NCI-H69 (cell line): ENCODE measurements at regions not wholly inside any gene's neighbourhood (a gene's known extent, or its start where the extent isn't known, plus 50 kb on each side); places are given as distances from the start of the nearest gene placed in this dataset.
A peak's percentile ranks its signal among the peaks of the same experiment; 100 is the strongest.

Experiments
- DNase-seq: peaks from one replicate; lab custom pipeline; 2025; lab: John Stamatoyannopoulos, UW

GRCh38 chr14:83455561-83455960 lies 1921.9 kb upstream of the SEL1L start:
- DNase-seq, result no peak

- DNase-seq, result no peak
These were observed 1927.9 kb upstream of the SEL1L start for GRCh38 chr14:83461521-83461920.

DNA sequence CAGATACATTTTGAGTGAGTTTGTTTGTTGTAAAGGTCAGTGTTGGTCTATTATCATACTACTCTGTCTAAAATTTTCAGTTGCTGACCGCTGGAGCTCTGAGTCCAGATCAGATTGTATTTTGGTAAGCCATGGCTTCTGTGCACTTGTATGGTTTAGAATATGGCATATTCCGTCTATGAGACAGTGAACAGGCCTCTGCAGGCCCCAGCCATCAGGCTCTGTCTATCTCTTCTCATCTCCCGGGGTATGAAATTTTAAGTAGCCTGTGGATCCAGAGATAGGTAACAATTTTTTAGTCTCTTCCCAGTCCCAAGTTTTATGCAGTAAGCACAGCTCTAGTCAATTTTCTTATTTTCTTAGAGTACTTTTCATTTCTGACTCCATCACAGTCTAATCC lies 1929.1 kb upstream of the SEL1L start:
- DNase-seq, result no peak

GRCh38 chr14:83463500-83464098 lies 1929.9 kb upstream of the SEL1L start:
- DNase-seq, result peak; percentile 82

- DNase-seq, result peak; percentile 11
These were observed 1934.2 kb upstream of the SEL1L start for GRCh38 chr14:83467811-83468210.

- no peak for DNase-seq
These were observed 1936.8 kb upstream of the SEL1L start for GRCh38 chr14:83470466-83470865.

DNA sequence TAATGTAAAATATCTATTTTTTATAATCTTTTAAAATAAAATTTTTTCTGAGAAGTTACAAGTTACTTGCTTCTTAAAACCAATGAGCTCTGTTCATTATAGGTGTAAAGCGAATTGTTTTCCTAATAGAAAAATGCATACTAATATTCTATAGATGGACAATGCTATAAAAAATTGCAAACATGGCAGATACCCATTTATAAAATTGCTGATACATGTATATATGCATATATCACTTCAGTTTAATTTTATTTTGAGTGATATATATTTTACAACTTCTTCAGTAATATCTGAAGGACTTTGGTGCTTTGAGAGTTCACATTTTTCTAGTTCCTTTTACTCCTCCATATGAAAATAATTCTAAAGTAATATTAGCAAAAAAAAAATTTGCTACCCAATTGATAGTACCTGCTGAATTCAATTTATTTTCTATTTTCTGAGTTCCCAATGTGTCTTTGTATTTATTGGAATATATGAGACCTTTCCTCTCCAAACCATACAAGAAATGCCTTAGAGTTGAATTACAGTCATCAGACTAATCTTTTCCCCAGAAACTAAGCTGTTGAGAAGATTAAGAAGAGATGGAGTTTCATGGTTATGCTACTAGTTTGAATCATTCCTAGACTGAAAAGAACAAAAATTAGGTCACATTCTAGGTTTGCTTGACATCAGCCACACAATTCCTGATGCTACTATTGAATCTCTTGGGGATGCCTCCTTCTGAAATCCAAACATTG lies 1937.5 kb upstream of the SEL1L start:
- DNase-seq, result no peak

DNA sequence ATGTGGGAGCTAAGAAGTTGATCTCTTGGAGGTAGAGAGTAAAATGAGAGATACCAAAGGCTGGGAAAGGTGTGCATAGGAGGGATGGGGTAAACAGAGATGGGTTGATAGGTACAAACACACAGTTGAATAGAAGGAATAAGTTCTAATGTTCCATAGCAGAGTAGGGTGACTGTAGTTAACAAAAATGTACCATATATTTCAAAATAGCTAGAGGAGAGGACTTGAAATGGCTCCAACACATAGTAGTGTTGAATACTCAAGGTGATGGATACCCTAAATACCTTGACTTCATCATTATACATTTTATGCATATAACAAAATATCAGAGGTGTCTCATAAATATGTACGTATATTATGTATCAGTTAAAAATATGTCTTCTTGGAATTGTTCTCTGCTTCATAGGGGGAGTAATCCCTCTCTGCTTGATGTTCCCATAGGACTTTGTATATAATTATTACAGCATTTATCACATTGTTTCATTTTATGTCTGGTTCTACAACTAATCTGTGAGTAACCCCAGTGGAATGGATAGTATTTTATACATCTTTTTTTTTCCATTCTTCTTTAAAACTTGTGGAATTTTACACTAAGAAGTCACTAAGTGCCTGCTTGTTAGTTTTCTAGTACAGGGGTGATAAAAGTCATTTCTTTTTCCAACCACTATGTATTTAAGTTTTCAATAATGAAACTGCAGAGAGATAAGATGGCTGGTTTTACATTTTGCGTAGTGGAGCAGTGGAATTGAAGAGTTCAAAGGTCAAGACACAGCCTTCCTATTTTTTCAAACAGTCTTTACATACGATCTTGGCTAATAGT lies 1940.0 kb upstream of the SEL1L start:
- DNase-seq, result no peak

DNA sequence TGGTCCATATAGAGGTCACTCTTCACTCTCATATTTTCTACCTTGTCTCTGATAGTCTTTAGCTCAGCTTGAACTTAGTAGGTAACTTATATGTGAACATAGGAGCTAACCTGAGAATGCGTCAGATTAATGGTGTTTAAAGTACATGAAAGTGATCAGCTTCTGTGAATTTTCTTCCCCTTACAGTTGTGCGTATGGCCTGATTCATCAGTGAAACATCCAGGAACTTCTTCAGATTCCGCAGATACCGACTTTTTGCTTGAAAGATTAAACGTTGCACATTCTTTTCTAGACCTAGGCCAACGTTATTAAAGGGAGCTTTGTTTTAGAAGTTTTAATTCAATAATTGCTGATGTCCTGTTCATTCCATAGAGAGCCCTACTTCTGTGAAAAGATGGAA lies 1945.1 kb upstream of the SEL1L start:
- DNase-seq, result peak; percentile 10

- no peak for DNase-seq
These were observed 1949.4 kb upstream of the SEL1L start for GRCh38 chr14:83483063-83483462.

DNA sequence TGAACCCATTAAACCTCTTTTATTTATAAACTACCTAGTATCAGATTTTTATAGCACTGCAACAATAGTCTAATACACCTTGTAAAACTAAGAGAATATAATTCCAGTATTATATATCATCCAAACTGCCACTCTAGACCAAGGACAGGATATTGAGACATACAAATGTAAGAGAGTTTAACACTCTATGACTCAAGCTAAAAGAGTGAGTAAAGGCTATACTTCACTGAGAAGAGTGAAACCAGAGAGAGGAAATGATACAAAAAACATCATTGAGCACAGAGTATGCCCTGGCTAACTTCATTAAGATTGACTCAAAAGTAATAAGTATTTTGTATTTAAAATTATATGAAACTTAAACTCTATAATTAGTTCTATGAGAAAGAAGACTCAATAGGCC lies 1951.9 kb upstream of the SEL1L start:
- no peak for DNase-seq

GRCh38 chr14:83491091-83491490 lies 1957.4 kb upstream of the SEL1L start:
- DNase-seq, result peak; percentile 99

- peak; percentile 84 for DNase-seq
These were observed 1987.2 kb upstream of the SEL1L start for GRCh38 chr14:83520837-83521236.

DNA sequence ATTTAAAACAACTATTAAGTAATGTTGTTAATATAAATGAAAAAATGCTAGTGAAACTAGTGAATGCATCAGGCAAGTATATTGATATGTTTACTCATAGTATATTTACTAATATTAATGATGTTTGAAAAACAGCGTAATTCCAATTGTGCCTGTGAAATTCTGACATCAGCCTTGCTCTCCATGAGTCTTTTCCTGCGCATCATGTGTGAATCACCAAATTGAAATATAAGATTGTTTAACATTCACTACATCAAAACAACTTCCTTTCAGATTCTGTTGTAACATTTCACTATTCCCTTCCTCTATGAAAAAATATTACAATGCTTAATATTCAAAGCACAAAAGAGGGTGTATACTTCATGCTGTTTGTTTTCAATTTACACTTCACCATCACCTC lies 1995.9 kb upstream of the SEL1L start:
- no peak for DNase-seq

- no peak for DNase-seq
These were observed 1996.2 kb upstream of the FLRT2 start for GRCh38 chr14:83533734-83534133.

DNA sequence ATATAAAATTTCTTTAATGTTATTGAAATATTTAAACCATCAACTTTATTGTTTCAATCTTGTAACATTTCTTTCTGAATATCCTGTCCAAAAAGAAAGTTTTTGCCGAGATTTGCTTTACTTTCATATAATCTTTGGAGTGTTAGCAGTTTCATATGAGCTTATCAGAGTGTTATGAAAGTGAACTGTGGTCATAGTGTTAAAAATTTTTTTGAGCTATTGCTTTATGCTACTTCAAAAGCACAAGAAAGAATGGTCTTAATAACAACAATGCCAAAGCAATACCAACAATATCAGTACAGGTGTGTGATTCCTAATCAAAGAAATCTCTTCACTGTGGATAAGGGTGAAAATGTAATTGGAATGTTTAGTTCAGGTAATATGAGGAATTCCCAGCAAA lies 1994.9 kb upstream of the FLRT2 start:
- no peak for DNase-seq

DNA sequence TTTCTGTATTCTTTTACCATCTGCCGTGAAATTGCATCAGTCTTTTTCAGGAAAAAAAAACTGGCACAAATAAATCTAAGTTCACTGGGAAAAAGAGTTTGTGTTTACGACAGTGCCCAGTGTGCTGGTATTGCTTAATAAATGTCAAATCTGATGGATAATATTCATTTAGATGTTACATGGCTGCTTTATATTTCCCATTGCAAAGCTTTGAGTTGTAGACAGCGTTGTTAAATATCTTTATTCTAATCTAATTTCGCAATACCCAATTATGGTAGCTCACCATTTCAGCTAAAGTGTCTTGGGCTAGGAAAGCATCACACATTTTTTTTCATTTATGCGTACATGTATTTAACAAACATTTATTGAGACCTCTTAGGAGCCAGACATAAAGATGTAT lies 1994.5 kb upstream of the FLRT2 start:
- no peak for DNase-seq

- no peak for DNase-seq
These were observed 1988.8 kb upstream of the FLRT2 start for GRCh38 chr14:83541147-83541546.

DNA sequence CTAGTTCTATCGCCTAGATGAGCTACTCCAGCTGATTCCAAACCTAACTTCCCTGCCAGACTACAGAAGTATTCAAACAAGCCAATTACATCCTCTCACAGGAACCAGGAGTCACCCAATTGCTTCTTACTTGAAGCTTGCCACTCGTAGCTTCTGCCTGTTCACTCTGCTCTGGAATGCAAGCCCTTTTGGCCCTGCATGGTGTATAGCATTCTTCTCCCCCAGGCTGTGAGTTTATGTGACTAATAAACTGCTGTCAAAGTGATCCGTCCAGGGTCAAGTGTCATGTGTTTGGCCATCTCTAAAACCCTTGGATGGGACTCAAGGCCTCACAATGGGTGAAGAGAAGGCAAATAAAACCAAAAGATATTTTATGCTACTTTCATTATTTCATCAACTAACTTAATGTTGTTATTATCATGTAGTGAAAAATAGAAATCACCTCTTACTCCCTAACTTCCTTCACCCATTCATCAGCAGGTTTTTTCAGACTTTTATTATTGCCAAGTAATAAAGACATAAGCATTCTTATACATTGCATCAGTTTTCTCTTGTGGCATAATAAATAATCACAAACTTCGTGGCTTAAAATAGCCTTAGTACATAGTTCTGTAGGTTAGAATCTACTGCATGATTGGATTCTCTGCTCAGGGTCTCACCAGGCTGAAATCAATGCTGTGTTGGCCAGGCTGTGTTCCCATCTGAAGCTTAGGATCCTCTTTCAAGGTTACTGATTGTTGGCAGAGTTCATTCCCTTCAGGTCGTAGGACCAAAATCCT lies 1981.7 kb upstream of the FLRT2 start:
- DNase-seq, result no peak

- DNase-seq, result no peak
These were observed 1973.9 kb upstream of the FLRT2 start for GRCh38 chr14:83556065-83556464.

GRCh38 chr14:83556746-83557453 lies 1973.0 kb upstream of the FLRT2 start:
- DNase-seq, result no peak

DNA sequence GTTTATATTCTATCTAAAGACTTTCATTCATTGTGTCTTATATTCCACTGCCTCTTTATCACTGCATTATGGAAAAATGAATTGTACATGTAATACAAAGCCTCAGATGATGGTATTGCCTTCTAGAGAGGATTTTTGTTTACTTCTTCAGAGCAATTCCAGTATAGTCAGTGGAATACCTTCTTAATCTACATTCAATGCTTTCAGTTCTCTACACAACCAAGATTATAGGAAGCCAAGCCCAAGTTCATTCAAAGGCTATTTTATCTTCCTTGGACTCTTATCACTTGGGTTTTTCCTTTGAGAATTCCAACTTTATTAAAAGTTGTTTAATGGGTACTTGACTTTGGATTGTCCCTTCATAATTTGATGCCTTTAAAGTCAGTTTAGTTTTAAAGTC lies 1971.0 kb upstream of the FLRT2 start:
- DNase-seq, result no peak
